NCI-H748 (cell line): ENCODE measurements at regions not wholly inside any gene's neighbourhood (a gene's known extent, or its start where the extent isn't known, plus 50 kb on each side); places are given as distances from the start of the nearest gene placed in this dataset.
A peak's percentile ranks its signal among the peaks of the same experiment; 100 is the strongest.

Experiments
- DNase-seq: peaks from one replicate; lab custom pipeline; 2025; ENCODE audit not compliant: unreplicated experiment; lab: John Stamatoyannopoulos, UW

DNA sequence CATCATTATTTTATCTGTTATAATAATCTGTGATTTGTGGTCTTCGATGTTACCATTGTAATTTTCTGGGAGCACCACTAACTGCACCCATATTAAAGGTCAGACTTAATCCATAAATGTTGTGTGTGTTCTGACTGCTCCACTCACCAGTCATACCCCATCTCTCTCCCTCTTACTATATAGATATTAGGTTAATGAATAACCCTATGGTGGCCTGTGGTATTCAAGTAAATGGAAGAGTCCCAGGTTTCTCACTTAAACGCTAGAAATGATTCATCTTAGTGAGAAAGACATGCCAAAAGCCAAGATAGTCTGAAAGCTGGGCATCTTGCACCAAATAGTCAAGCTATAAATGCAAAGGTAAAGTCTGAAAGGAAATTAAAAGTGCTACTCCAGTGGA lies 1358.5 kb downstream of the ROBO2 start:
- DNase-seq = no peak

DNA sequence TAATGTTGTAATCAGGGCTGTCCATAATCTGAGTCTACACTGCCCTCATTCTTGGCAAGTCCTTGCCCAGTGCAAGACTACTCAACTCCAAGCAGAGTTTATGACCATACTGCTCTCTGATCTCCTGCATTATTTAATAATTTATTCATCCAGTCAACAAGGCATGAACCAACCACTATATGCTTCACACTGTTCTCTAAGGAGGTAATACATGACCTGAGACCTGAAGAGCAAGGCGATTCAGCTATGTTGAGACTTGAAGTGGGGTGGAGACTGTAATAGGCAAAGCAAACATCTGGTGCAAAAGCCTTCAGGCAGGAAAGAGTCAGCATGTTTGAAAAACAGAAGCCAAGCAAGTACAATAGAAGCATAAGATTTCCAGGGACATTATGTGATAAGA lies 1362.8 kb downstream of the ROBO2 start:
- peak; percentile 1 for DNase-seq

DNA sequence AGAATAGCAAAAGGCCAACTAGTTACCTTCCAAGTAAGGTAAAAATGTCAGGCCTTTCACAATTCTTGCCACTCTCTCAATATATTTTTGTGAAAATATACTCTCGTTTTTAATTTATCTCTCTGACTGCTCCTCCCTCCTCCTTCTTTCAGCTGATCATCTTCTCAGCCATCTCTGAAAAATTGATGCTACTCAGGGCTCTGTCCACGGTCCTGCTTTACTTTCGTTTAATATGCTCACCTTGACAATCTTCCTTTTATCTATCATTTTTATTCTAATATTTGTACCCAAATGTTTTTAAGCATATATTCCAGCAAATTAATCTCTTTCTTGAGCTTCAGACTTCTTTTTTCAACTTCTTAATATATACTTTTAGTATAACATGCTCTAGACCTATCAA lies 1362.1 kb downstream of the ROBO1 start:
- no peak for DNase-seq

DNA sequence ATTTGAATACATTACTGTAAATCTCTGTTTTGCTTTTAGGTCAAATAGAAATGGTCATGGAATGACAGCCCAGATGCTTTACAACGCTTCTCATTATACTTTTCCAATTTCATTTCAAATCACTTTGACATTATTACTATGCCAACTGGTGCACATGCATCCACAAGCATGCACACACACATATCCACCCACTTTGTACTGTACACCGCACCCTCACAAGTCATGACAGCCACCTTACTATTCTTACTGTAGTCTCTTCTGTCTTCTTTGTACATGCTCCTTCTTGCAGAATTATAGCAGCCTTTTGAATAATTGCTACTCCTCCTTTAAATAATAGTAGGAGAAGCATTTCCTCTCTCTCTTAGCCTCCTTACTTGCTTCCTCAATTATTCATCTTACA lies 1361.4 kb downstream of the ROBO1 start:
- DNase-seq = no peak

DNA sequence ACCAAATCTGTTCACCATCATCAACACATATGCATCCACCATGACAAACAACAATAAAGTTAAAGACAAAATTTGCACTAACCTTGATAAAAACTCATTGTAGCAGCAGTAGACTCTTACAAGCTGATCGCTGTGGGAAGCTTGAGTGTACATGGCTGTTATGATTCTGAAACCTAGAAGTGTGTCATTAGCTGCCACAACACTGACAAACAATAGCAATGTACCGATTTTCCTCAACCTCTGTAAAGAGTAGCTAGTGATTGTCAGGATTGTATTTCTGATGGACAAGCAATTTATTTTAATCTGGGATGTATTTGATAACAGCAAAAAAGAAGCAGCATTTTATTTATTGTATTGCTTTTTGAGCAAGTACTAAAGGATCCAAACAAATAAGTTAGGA lies 1357.7 kb downstream of the ROBO1 start:
- DNase-seq = no peak

DNA sequence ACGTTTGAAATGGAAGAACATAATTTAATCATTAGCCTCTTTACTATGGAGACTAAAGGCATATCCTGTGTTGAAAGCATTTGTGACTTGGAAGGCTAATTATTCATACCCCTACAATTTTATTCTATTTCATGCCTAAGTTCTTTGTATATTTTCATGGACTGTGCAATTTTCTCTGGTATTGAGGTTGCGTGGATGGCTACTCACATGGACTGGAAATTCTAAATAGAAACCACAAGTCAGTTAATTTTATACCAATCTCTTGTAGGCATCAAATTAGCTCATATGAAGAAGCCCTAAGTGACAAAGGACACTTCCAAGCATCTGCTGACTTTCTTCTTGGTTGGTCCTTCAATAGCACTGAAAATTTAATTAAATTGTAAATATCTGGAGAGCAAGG lies 1353.5 kb downstream of the ROBO1 start:
- DNase-seq = no peak

DNA sequence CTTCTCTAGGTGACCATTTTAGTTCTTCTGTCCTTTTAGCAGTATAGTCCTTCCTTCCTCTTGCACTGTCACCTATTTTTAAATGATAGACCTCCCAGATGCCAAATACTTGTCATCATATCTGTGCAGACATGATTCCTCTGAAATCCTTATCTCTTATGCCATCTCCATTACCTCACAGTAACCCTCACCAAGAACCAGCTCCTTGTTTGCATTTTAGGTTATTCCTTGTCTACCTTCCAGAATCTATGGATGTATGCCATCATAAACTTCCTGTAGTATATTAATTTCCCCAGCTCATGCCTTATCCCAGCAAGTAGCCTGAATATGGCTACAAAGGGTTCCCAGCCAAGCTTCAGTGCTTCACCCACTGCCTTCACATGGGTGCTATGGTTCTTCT lies 1347.2 kb downstream of the ROBO1 start:
- DNase-seq = no peak

DNA sequence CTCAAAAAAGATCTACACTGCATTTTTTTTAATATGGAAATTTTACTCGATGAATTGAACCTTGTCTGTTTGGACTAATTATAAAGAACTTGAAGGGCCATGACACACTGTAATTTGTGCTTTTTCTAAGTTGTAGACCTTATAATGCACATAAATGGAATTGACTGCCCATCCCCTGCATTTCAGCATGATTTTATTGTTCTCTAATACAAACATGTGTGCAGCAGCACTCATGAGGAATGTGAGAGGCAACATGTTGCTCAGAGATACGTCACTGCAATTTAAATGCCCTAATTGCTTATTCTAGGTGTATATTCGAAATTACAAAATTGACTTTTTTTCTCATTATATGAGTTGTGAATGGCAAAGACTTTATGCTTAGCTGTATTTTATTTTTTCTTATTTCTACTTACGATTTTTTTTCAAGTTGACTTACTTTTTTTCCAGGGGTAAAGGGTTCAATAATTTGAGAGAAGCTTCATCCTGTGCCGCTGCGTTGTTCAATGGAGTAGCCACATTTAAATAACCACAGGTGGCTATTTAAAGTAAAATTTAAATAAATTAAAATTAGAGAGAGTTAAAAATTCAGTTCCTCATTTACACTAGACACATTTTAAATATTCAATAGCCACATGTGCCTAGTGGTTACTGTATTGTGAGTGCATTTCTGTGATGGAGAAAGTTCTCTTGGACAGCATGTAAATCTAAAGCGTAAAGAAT lies 1346.4 kb downstream of the ROBO1 start:
- DNase-seq = no peak

DNA sequence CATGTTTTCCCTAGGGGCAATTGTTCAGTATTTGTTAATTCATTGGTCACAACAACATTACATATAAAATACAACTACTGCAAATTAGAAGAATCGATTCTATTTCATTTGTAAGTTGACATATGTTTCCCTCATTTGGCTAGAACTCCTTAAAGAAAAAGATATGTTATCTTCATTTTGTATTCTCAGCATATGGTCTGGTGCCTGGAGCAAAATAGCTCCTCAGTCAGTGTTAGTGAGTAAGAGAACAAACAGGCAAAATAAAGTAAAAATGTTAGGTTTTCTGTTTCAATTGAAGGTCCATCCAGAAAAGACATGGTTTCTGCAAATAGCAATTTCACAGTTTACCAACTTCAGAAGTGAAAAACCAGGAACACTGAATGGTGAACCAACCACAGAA lies 1343.1 kb downstream of the ROBO1 start:
- DNase-seq = no peak

DNA sequence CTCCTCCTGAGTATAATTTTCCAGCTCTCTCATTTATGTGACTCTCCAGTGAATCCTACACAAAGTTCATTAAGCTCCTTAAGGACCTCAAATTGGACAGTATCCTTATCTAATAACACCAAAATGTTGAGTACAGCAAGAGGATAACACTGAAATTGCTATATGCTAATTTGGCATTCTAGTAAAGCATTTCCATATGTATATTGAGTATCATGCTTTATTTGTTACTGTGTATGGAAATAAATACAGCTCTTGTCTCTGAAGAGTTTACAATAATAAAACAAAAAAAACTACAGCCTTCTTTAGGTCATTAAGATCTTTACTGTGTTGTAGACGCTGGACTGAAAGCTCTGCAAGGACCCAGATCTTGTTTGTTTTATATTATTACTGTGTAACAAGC lies 1341.3 kb downstream of the ROBO1 start:
- DNase-seq = peak; percentile 13

DNA sequence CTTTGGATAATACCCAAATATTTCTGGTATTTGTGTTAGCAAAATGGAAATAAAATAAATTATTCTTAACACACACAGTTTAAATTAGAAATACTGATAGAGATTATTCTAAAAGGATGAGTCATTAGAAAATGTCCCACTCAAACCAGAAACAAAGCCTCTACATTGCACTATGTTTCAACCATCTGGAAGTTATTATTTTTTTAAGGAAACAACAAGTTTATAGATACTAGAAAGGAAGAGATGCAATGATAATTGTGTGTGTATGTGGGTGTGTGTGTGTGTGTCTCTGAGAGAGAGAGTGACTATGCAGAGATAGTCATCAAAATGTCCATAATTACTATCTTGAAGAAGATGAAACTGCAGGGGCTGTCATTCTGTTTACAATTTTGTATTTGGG lies 1340.5 kb downstream of the ROBO1 start:
- DNase-seq = no peak

DNA sequence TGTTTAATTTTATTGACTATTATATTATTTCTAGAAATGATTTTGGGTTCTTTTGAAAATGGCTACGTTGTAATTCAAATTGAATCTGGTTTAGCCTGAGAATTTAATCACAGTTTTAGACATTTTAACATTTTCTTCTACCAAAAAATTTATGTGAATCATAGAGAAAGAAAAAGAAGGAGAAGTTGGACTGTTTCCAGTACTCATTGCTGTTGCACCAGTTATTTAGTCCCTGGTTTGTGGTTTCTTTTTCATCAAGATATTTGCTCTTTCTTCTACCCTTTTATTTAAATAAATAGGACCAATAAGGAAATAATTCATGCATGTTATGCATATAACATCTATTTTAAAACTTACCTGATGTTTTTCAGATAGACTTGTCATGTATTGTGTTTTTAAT lies 1337.1 kb downstream of the ROBO1 start:
- no peak for DNase-seq

DNA sequence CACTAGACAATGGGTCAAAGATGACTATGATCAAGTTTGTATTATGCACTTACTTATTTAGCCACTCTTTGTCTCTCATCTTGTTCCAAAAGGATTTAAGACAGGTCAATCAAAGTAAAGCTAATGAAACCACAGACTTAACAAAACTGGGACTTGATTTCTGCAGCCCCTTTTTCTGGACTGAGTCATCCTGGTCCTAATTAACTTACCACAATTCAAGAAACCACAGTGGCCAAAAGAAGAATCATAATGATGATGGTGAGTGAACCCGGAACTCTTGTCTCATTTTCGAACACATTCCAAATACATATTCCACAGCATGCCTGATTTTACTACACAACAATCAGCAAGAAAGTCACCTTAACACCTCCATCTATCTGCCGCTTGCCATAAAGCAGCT lies 1333.0 kb downstream of the ROBO1 start:
- DNase-seq = no peak

DNA sequence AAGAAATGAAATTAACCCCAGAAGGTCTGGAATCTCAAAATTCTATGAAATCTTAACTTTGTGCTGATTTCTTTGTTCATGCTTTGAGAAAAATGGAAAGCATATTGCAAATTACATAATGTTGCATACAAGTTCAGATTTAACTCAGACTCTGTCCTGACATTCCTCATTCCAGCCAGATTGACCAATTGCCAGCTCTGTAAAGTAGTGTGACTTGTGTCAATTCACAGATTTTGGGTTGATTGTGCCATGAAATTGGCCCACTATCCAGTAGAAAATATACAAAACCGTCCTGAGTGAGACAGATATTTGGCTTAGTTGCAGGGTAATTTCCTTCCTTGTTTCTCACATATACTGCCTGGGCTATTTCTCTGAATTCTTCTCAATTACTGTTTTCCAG lies 1312.6 kb downstream of the ROBO1 start:
- DNase-seq = no peak

DNA sequence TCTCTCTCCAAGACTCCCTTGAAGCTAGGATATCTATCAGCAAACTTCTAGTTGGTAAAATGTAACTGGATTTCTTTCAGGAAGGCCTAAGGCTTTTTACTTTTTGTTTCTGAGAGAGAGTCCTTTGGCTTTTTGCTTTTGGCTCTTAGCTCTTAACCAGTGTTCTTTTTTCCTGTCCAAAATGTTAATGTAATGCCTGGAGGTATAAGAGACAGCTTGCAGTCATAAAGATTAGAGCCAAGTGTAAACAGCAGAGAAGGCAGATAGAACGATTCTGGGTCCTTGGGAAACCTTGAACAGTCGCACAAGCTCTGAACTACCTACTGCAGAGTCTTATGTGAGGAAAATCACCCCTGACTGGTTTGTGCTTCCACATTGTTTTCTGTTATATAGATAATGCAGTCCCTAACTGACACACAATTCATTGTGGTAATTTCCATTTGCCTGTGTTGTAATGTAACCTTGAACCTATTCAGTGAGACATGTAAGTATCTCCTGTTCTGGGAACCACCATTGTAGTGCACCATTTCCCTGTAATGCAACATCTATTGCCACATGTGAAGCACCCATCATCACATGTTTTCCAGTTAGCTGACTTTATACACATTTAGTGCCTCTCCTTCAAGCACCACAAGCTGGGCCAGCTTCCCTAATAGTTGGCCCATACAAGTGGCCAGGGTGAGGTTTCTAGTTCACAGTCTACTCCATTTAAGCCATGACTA lies 1311.9 kb downstream of the ROBO1 start:
- DNase-seq = no peak

DNA sequence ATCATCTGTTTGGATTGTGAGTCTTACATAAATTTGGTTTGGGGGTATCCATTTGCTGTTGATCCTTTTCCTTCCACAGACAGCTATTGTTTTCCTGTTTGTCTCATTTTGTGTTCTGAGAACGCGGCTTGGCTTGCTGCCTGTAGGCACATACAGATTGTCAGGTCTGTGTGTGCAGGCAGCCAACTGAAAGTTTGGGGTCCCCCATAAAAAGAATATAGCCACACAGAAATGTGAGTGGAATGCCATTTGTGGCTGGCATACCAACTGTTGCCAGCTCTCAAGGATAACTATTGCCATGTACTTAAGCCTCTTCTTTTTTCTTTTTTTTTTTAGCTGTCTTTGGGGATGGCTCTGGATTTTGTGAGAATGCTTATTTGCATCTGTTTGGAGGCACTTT lies 1308.0 kb downstream of the ROBO1 start:
- no peak for DNase-seq

DNA sequence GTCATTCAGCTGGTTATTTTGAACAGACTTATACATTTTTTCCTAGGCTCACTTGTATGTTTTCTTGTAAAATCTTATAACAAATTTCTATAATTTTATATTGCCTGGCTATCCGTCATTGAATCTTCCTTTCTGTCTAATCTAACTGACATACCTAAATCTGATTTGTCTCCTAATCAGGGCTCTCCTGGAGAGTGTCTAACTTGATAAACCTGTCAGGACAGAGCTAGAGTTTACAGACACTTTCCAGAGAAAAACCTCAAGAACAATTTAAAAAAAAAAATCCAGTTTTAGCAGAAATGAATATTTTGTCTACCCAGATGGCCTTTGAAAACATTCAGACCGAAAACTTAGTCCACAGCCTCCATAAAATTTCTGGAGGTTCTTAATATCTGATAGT lies 1305.8 kb downstream of the ROBO1 start:
- no peak for DNase-seq

DNA sequence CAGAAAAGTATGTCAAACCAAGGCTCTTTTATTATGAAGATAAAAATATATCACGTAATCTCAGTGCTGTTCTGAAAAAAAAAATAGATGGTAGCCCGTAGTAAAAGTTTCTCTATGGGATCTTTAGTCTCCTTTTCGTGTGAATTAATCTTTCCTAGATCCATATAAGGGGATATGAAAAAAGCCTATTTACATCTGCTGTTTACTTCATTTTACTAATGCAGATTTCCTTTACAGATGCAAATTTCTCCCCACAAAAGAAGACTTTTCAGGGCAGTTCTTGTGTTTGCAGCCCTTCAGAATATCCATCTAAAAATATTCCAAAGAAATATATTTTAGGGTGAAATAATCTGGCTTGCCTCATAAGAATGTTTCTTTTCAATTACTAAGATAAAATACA lies 1291.7 kb downstream of the ROBO1 start:
- DNase-seq = no peak

DNA sequence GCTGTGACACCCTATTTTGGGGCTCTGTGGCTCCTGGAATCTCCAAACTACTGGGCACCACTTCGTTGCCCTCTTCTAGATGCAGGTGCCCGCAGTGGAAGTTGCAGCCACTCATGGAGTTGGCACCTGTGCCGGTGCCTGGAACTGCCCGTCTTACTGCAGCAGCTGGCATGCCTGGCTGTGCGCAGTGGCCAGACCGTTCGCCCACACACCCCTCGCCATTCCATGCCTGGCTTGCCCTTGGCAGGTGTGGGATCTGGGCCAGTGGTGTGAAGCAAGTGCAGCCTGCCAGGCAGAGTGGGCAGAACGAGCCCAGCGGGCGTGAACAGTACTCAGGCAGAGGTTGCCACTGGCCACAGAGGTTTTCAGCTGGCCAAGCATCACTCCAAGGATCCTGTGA lies 1286.7 kb downstream of the ROBO1 start:
- no peak for DNase-seq

DNA sequence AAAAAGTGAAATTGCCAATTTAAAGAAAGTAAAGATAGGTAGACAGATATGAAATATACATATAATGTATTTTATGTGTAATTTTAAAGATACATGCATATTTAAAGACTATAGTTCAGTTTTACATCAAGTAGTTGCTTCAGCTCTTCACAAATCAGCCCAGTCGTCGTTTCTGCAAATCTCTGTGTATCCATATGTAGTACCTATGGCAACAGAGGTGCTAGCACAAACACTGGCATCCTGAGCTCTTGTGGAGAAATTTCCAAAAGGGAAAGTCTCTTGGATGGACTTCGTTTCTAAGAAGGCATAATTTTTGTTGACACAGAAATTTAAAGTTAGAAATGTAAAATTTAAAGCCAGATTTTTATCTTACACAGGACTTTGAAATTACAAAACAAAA lies 1284.7 kb downstream of the ROBO1 start:
- peak; percentile 25 for DNase-seq

DNA sequence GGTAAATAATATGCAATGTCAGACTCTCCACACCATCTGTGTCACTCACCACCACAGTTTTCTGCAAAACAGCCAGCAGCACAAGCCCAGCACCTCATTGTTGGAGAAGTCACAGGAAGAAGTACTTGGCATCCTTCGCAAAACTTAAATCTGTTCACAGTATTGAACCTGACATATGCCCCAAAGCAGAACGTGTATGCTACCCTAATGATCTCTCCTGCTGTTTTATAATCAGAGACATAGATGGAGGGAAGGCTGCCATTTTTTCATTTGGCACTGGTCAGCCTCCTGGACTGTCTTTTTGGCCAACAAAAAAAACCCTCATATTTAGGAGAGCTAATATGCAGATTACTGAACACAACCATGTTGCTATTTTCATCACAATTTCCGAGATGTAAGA lies 1272.9 kb downstream of the ROBO1 start:
- DNase-seq = no peak

DNA sequence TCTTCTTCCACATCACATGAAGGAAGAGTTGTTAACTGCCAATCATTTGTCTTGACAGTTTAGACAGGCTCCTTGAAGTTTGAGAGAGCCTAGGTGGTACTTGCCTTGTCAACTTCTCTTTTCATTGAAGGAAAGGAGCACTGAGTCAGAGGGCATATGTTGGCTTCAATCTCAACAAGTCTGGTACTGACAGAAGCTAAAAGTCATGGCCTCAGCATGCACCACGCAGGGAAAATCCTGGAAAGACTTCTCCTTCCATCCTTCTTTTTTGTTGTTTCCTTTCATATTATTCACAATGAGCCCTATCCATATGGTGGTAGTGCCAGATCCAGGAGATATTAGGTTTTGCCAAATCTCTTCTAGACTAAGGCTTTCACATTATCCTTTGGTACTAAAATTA lies 1272.5 kb downstream of the ROBO1 start:
- no peak for DNase-seq

DNA sequence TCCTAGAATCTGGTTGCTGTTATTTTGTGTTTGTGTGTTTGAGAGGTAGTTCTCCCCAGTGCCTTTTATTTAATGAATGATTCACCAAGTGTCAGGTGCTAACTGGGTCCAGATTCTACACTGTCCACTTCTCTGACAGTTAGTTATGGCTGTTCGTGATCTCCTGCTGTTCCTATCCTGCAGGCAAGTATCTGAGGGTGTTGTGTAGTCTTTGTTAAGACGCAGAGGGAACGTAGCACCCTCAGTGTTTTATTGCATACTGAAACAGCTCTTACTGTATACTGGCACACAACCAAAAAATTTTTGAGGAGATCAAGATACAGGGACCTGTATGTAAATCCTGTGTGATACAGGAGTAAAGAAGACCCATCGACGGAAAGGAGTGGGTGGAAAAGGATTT lies 1271.3 kb downstream of the ROBO1 start:
- DNase-seq = peak; percentile 76
